K562 (cell line): ENCODE measurements at regions not wholly inside any gene's neighbourhood (a gene's known extent, or its start where the extent isn't known, plus 50 kb on each side); places are given as distances from the start of the nearest gene placed in this dataset.

Experiments used
- BHLHE40 ChIP-seq: IDR thresholded peaks from 2 replicates; pipeline ENCODE4 v1.6.1; 2011; ENCODE audit warnings: low read length, improper control_type of control experiment
- CBX1 ChIP-seq: sonication (generic); IDR thresholded peaks from 2 replicates; pipeline ENCODE4 v1.6.1; 2016; ENCODE audit warnings: antibody characterized with exemption, low read depth, mild to moderate bottlenecking
- CEBPZ ChIP-seq: fragments of 150-350 bp; IDR thresholded peaks from 2 replicates; pipeline ENCODE4 v1.6.1; 2014; ENCODE audit warnings: low read depth, mild to moderate bottlenecking, low read length, borderline replicate concordance
- EP400 ChIP-seq: fragments of 450-650 bp; IDR thresholded peaks from 2 replicates; pipeline ENCODE4 v1.6.1; 2017; ENCODE audit warnings: antibody characterized with exemption, mild to moderate bottlenecking, moderate library complexity
- ESRRB ChIP-seq: fragments of 250-450 bp; sonication (Bioruptor Pico); IDR thresholded peaks from 2 replicates; pipeline ENCODE4 v1.5.0; 2020; ENCODE audit warnings: mild to moderate bottlenecking, moderate library complexity, borderline replicate concordance
- ETV1 ChIP-seq: fragments of 450-650 bp; conservative IDR thresholded peaks from 2 replicates; pipeline ENCODE4 v1.6.1; 2016; ENCODE audit warnings: missing genetic modification characterization, control low read depth, low read depth, missing compliant biosample characterization
- FOXJ3 ChIP-seq: sonication (generic); formaldehyde crosslinking; IDR thresholded peaks from 2 replicates; pipeline ENCODE4 v1.4.0; 2020; ENCODE audit warnings: mild to moderate bottlenecking, missing genetic modification reagents
- HSF4 ChIP-seq: fragments of 250-450 bp; sonication (Bioruptor Pico); IDR thresholded peaks from 2 replicates; pipeline ENCODE4 v2.1.2; 2022; ENCODE audit warnings: mild to moderate bottlenecking, moderate library complexity, borderline replicate concordance
- MEF2D ChIP-seq: conservative IDR thresholded peaks from 2 replicates; pipeline ENCODE4 v1.6.1; 2016; ENCODE audit warnings: low read depth, missing genetic modification characterization, missing compliant biosample characterization
- MEIS2 ChIP-seq: fragments of 450-650 bp; IDR thresholded peaks from 2 replicates; pipeline ENCODE4 v1.6.1; 2014; ENCODE audit warnings: mild to moderate bottlenecking; ENCODE audit not compliant: partially characterized antibody
- NR2C1 ChIP-seq, 2 experiments: fragments of 450-650 bp; IDR thresholded peaks; 2 replicates each; pipeline ENCODE4 v1.6.1; 2017; ENCODE audit warnings: mild to moderate bottlenecking in 2 of 2, antibody characterized with exemption in 1 of 2, inconsistent platforms in 1 of 2, missing compliant biosample characterization in 1 of 2, missing genetic modification characterization in 1 of 2
- PHF8 ChIP-seq: fragments of 200-600 bp; sonication (generic); IDR thresholded peaks from 2 replicates; pipeline ENCODE4 v1.6.1; 2012; ENCODE audit warnings: mixed run types, mild to moderate bottlenecking, inconsistent platforms, low read length, moderate library complexity, borderline replicate concordance
- PHTF2 ChIP-seq: fragments of 250-450 bp; sonication (Bioruptor Pico); IDR thresholded peaks from 2 replicates; pipeline ENCODE4 v1.5.0; 2021; ENCODE audit warnings: mild to moderate bottlenecking
- PKNOX1 ChIP-seq: fragments of 450-650 bp; IDR thresholded peaks from 2 replicates; pipeline ENCODE4 v1.6.1; 2016
- POLR2H ChIP-seq: IDR thresholded peaks from 2 replicates; pipeline ENCODE4 v1.6.1; 2016; ENCODE audit warnings: missing genetic modification characterization, low read depth, mild to moderate bottlenecking, control low read depth, missing compliant biosample characterization, moderate library complexity
- SRSF9 ChIP-seq: fragments of 200-400 bp; formaldehyde crosslinking; IDR thresholded peaks from 2 replicates; pipeline ENCODE4 v1.6.1; 2017; ENCODE audit warnings: low read depth, low read length, borderline replicate concordance
- SUPT5H ChIP-seq: fragments of 450-650 bp; IDR thresholded peaks from 2 replicates; pipeline ENCODE4 v1.6.1; 2016
- TRIM24 ChIP-seq, 2 experiments: fragments of 450-650 bp; IDR thresholded peaks; 2 replicates each; pipeline ENCODE4 v1.6.1; 2016
- TRIM28 ChIP-seq: fragments of 450-650 bp; IDR thresholded peaks from 2 replicates; pipeline ENCODE4 v1.6.1; 2017
- ZFX ChIP-seq: sonication (generic); formaldehyde crosslinking; IDR thresholded peaks from 2 replicates; pipeline ENCODE4 v1.8.0; 2022; ENCODE audit warnings: mild to moderate bottlenecking, missing genetic modification reagents, moderate library complexity
- ZNF121 ChIP-seq: sonication (generic); formaldehyde crosslinking; conservative IDR thresholded peaks from 2 replicates; pipeline ENCODE4 v1.8.0; 2022; ENCODE audit warnings: missing genetic modification reagents
- ZNF165 ChIP-seq: fragments of 250-450 bp; sonication (Bioruptor Pico); IDR thresholded peaks from 2 replicates; pipeline ENCODE4 v1.4.0; 2020; ENCODE audit warnings: borderline replicate concordance
- ZNF41 ChIP-seq: fragments of 250-450 bp; sonication (Bioruptor Pico); conservative IDR thresholded peaks from 2 replicates; pipeline ENCODE4 v1.4.0; 2020; ENCODE audit warnings: mild to moderate bottlenecking
- ZNF586 ChIP-seq: fragments of 450-650 bp; formaldehyde crosslinking; conservative IDR thresholded peaks from 2 replicates; pipeline ENCODE4 v1.4.0; 2020; ENCODE audit warnings: mild to moderate bottlenecking, moderate library complexity
- TF ChIP-seq, protein P1 (sequence below): fragments of 250-450 bp; sonication (Bioruptor Pico); IDR thresholded peaks from 2 replicates; pipeline ENCODE4 v1.5.0; 2021; ENCODE audit warnings: mild to moderate bottlenecking, borderline replicate concordance

DNA sequence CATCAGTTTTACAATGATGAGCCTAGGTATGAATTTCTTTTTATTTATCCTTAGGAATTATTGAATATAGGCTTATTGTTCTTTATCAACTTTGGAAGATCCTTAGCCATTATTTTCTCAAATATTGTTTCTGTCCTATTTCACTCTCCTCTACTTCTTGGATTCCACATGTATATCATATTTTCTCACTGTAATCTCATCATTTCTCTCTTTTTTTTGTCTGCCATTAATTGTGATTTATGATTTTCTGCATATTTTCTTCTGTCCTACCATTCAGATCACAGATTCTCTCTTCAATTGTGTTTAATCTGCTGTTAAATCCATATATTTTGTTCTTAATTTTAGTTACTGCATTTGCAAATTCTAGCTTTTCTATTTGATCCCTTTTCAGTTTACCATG lies 139.8 kb downstream of the ARRDC3 start (continued):
- TF ChIP-seq EP400 (0 out of 2 replicates have a peak, but pooled peaks have one; percentile 13), TRIM24 (IDR thresholded peaks at IDR 0.05) (peak in 1 of 2 experiments; percentile 76; a peak in 3 of 4 replicates), FOXJ3 (no peak), ZNF165 (CRISPR knock-in tag) (no peak), ZFX (CRISPR knock-in tag) (no peak), MEIS2 (peak; percentile 50), ESRRB (CRISPR knock-in tag) (no peak), HSF4 (no peak), PHF8 (no peak), PHTF2 (CRISPR knock-in tag) (no peak), ZNF121 (no peak), CEBPZ (no peak), BHLHE40 (no peak), SUPT5H (no peak), POLR2H (tag) (no peak), ZNF586 (no peak), ZNF41 (CRISPR knock-in tag) (no peak), SRSF9 (no peak), NR2C1 (IDR thresholded peaks at IDR 0.05) (no peak), NR2C1 (tag; IDR thresholded peaks at IDR 0.05) (no peak), ETV1 (no peak), CBX1 (no peak), PKNOX1 (peak; percentile 73), MEF2D (tag) (no peak), TRIM28 (peak; percentile 93; the same call in 1 of the 2 replicates)
- TF ChIP-seq, protein P1, sequence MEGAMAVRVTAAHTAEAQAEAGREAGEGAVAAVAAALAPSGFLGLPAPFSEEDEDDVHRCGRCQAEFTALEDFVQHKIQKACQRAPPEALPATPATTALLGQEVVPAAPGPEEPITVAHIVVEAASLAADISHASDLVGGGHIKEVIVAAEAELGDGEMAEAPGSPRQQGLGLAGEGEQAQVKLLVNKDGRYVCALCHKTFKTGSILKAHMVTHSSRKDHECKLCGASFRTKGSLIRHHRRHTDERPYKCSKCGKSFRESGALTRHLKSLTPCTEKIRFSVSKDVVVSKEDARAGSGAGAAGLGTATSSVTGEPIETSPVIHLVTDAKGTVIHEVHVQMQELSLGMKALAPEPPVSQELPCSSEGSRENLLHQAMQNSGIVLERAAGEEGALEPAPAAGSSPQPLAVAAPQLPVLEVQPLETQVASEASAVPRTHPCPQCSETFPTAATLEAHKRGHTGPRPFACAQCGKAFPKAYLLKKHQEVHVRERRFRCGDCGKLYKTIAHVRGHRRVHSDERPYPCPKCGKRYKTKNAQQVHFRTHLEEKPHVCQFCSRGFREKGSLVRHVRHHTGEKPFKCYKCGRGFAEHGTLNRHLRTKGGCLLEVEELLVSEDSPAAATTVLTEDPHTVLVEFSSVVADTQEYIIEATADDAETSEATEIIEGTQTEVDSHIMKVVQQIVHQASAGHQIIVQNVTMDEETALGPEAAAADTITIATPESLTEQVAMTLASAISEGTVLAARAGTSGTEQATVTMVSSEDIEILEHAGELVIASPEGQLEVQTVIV (CRISPR knock-in tag), result no peak
